ENCODE measurements at regions not wholly inside any gene's neighbourhood (a gene's known extent, or its start where the extent isn't known, plus 50 kb on each side); places are given as distances from the start of the nearest gene placed in this dataset.

DNA sequence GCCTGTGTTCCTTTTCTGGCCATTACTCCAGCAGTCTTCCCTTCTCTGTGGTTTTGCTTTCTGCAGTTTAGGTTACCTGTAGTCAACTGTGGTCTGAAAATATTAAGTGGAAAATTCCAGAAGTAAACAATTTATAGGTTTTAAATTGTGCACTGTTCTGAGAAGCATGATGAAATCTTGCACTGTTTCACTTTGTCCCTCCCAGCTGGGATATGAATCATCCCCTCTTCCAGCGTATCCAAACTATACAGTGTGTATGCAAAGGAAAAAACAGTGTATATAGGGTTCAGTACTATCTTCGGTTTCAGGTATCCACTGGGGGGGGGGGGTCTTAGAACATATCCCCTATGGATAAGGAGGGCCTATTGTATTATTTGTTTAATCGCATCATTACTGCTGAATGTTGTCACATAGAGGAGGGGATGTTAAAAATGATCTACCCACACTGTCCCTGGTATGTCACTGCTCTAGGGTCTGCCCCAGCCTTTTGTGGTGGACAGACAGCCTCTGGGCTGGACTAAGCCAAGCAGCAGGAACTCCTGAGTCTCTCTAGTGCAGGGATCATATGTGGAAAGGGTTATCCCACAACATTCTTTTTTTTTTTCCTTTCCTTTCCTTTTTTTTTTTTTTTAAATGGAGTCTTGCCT is 109.1 kb upstream of the MAX start:
- TF ChIP-seq, protein P1, sequence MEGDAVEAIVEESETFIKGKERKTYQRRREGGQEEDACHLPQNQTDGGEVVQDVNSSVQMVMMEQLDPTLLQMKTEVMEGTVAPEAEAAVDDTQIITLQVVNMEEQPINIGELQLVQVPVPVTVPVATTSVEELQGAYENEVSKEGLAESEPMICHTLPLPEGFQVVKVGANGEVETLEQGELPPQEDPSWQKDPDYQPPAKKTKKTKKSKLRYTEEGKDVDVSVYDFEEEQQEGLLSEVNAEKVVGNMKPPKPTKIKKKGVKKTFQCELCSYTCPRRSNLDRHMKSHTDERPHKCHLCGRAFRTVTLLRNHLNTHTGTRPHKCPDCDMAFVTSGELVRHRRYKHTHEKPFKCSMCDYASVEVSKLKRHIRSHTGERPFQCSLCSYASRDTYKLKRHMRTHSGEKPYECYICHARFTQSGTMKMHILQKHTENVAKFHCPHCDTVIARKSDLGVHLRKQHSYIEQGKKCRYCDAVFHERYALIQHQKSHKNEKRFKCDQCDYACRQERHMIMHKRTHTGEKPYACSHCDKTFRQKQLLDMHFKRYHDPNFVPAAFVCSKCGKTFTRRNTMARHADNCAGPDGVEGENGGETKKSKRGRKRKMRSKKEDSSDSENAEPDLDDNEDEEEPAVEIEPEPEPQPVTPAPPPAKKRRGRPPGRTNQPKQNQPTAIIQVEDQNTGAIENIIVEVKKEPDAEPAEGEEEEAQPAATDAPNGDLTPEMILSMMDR (IDR thresholded peaks at IDR 0.05): no peak
- no peak for TF ChIP-seq POLR2A (IDR thresholded peaks at IDR 0.05)
